ENCODE measurements at regions not wholly inside any gene's neighbourhood (a gene's known extent, or its start where the extent isn't known, plus 50 kb on each side); places are given as distances from the start of the nearest gene placed in this dataset.

GRCh38 chr3:168616915-168617314 lies 521.2 kb upstream of the GOLIM4 start:
- Histone ChIP-seq H3K4me3 (ENCODE audit: insufficient read depth, low read depth, low read length) (no peak overlapping the region), H3K9ac (ENCODE audit: low read length) (no peak overlapping the region), H3K27me3 (ENCODE audit: insufficient read depth, low read length) (no peaks in the 10 kb centered on the region), H3K36me3 (ENCODE audit: insufficient read depth, low read length) (no peaks in the 10 kb centered on the region), H3K4me1 (ENCODE audit: insufficient read depth, low read length) (no peaks in the 10 kb centered on the region), H3K27ac (ENCODE audit: low read depth, low read length) (no peak overlapping the region), H4K20me1 (ENCODE audit: insufficient read depth, low read length) (no peaks in the 10 kb centered on the region), H3K4me2 (ENCODE audit: low read length) (no peak overlapping the region), H3K9me3 (ENCODE audit: insufficient read depth, low read depth, low read length) (no peaks in the 10 kb centered on the region), H3K79me2 (ENCODE audit: insufficient read depth, low read length) (no peaks in the 10 kb centered on the region), H2AFZ (ENCODE audit: low read depth, low read length) (no peak overlapping the region)
- Mint-ChIP-seq H3K9me3 (ENCODE audit: unreplicated experiment) (no peaks in the 10 kb centered on the region), H3K27me3 (ENCODE audit: low read depth, unreplicated experiment) (no peaks in the 10 kb centered on the region), H3K27ac (ENCODE audit: unreplicated experiment) (no peak overlapping the region), H3K4me3 (ENCODE audit: unreplicated experiment) (no peak overlapping the region), H3K36me3 (ENCODE audit: low read depth, unreplicated experiment) (no peaks in the 10 kb centered on the region), H3K4me1 (ENCODE audit: low read depth, unreplicated experiment) (peaks cover 2% of the 10 kb centered on the region)
- TF ChIP-seq CTCF (IDR thresholded peaks at IDR 0.05; ENCODE audit: insufficient read depth, low read depth, low read length) (no peak), EZH2 (IDR thresholded peaks at IDR 0.05; ENCODE audit: insufficient read depth, low read length) (no peak)
- FAIRE-seq (no peak), DNase-seq (ENCODE audit: low read depth) (no peak)

GRCh38 chr3:168615493-168616020 lies 519.8 kb upstream of the GOLIM4 start:
- DNase-seq (ENCODE audit: low read depth) = no peak
- H3K79me2 ChIP-seq (ENCODE audit: insufficient read depth, low read length) = no peaks in the 10 kb centered on the region
- no peak for FAIRE-seq
- no peak overlapping the region for H3K9ac ChIP-seq (ENCODE audit: low read length)
- H3K27ac Mint-ChIP-seq (ENCODE audit: unreplicated experiment) = no peak overlapping the region
- no peaks in the 10 kb centered on the region for H3K36me3 Mint-ChIP-seq (ENCODE audit: low read depth, unreplicated experiment)
- H4K20me1 ChIP-seq (ENCODE audit: insufficient read depth, low read length) = no peaks in the 10 kb centered on the region
- no peak overlapping the region for H3K27ac ChIP-seq (ENCODE audit: low read depth, low read length)
- H3K27me3 ChIP-seq (ENCODE audit: insufficient read depth, low read length) = no peaks in the 10 kb centered on the region
- no peaks in the 10 kb centered on the region for H3K4me1 ChIP-seq (ENCODE audit: insufficient read depth, low read length)
- H3K27me3 Mint-ChIP-seq (ENCODE audit: low read depth, unreplicated experiment) = no peaks in the 10 kb centered on the region
- no peaks in the 10 kb centered on the region for H3K9me3 ChIP-seq (ENCODE audit: insufficient read depth, low read depth, low read length)
- H3K36me3 ChIP-seq (ENCODE audit: insufficient read depth, low read length) = no peaks in the 10 kb centered on the region
- peaks cover 2% of the 10 kb centered on the region for H3K4me1 Mint-ChIP-seq (ENCODE audit: low read depth, unreplicated experiment)
- H3K9me3 Mint-ChIP-seq (ENCODE audit: unreplicated experiment) = no peaks in the 10 kb centered on the region
- no peak overlapping the region for H2AFZ ChIP-seq (ENCODE audit: low read depth, low read length)
- H3K4me3 Mint-ChIP-seq (ENCODE audit: unreplicated experiment) = no peak overlapping the region
- no peak for TF ChIP-seq EZH2 (IDR thresholded peaks at IDR 0.05; ENCODE audit: insufficient read depth, low read length)
- H3K4me2 ChIP-seq (ENCODE audit: low read length) = no peak overlapping the region
- no peak overlapping the region for H3K4me3 ChIP-seq (ENCODE audit: insufficient read depth, low read depth, low read length)

- Histone ChIP-seq H3K79me2 (ENCODE audit: insufficient read depth, low read length) (no peaks in the 10 kb centered on the region), H2AFZ (ENCODE audit: low read depth, low read length) (no peak overlapping the region), H4K20me1 (ENCODE audit: insufficient read depth, low read length) (no peaks in the 10 kb centered on the region), H3K9me3 (ENCODE audit: insufficient read depth, low read depth, low read length) (no peaks in the 10 kb centered on the region), H3K4me3 (ENCODE audit: insufficient read depth, low read depth, low read length) (no peak overlapping the region), H3K27me3 (ENCODE audit: insufficient read depth, low read length) (no peaks in the 10 kb centered on the region), H3K4me2 (ENCODE audit: low read length) (no peak overlapping the region), H3K36me3 (ENCODE audit: insufficient read depth, low read length) (no peaks in the 10 kb centered on the region), H3K27ac (ENCODE audit: low read depth, low read length) (no peak overlapping the region), H3K9ac (ENCODE audit: low read length) (no peak overlapping the region), H3K4me1 (ENCODE audit: insufficient read depth, low read length) (no peaks in the 10 kb centered on the region)
- H3K36me3 Mint-ChIP-seq (ENCODE audit: low read depth, unreplicated experiment) = no peaks in the 10 kb centered on the region
- no peak overlapping the region for H3K27ac Mint-ChIP-seq (ENCODE audit: unreplicated experiment)
- no peaks in the 10 kb centered on the region for H3K4me1 Mint-ChIP-seq (ENCODE audit: low read depth, unreplicated experiment)
- no peak for FAIRE-seq
- no peak overlapping the region for H3K4me3 Mint-ChIP-seq (ENCODE audit: unreplicated experiment)
- DNase-seq (ENCODE audit: low read depth) = no peak
- no peaks in the 10 kb centered on the region for H3K27me3 Mint-ChIP-seq (ENCODE audit: low read depth, unreplicated experiment)
- no peaks in the 10 kb centered on the region for H3K9me3 Mint-ChIP-seq (ENCODE audit: unreplicated experiment)
- TF ChIP-seq CTCF (IDR thresholded peaks at IDR 0.05; ENCODE audit: insufficient read depth, low read depth, low read length) (no peak), EZH2 (IDR thresholded peaks at IDR 0.05; ENCODE audit: insufficient read depth, low read length) (no peak)
Observed at GRCh38 chr3:168613151-168613550, 517.4 kb upstream of the GOLIM4 start.
